ENCODE measurements at regions not wholly inside any gene's neighbourhood (a gene's known extent, or its start where the extent isn't known, plus 50 kb on each side); places are given as distances from the start of the nearest gene placed in this dataset.
"Not testable (repeated sequence)": the region's sequence is repeated elsewhere in the genome, so short reads cannot be mapped to it uniquely, and the experiment has no call there.

- Mint-ChIP-seq H3K27ac (no peak overlapping the region), H3K4me1 (peaks cover 8% of the 10 kb centered on the region), H3K4me3 (no peak overlapping the region), H3K36me3 (ENCODE audit: low read depth) (no peaks in the 10 kb centered on the region), H3K27me3 (no peaks in the 10 kb centered on the region), H3K9me3 (no peaks in the 10 kb centered on the region)
- POLR2A ChIA-PET = no interaction called here
- DNase-seq = no peak
- CTCF ChIA-PET = no interaction called here
Measured at GRCh38 chr2:38495880-38496279, 106.8 kb downstream of the HNRNPLL start.

DNA sequence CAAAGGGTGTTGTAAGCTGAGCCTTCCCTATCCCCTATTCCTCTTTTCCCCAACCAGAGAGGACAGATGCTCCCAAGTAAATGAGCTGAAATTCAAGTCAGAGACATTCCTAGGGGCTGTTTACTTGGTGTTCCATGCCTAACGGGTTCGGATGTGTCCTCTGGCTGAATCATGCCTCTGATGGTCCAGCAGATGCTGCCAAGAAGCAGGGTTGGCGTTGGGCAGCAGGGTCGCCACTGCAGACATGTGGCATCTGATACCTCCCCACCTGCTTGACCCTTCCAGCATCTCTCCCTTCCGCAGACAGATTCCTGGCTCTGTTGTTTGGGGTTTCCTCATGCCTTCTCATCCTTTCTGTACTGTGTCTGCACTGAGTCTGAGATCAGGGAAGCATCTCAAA lies 108.3 kb downstream of the HNRNPLL start:
- Mint-ChIP-seq H3K27ac (no peak overlapping the region), H3K9me3 (no peaks in the 10 kb centered on the region), H3K36me3 (ENCODE audit: low read depth) (no peaks in the 10 kb centered on the region), H3K4me3 (no peak overlapping the region), H3K27me3 (no peaks in the 10 kb centered on the region), H3K4me1 (peaks cover 8% of the 10 kb centered on the region)
- no peak for DNase-seq
- ChIA-PET POLR2A (no interaction called here), CTCF (interaction anchor here (1.1 to 1.6 kb wide), 2 partner anchors 11 to 14 kb away, joined by 4 read pairs; no protein-coding TSS in a partner anchor)

GRCh38 chr2:38492042-38492615 lies 110.6 kb downstream of the HNRNPLL start:
- Mint-ChIP-seq H3K9me3 (no peaks in the 10 kb centered on the region), H3K36me3 (ENCODE audit: low read depth) (no peaks in the 10 kb centered on the region), H3K4me1 (no peaks in the 10 kb centered on the region), H3K27me3 (no peaks in the 10 kb centered on the region), H3K27ac (no peak overlapping the region), H3K4me3 (no peak overlapping the region)
- ChIA-PET POLR2A (no interaction called here), CTCF (no interaction called here)
- DNase-seq = no peak

- DNase-seq = no peak
- POLR2A ChIA-PET = no interaction called here
- no peak overlapping the region for H3K4me3 Mint-ChIP-seq
- H3K4me1 Mint-ChIP-seq = no peaks in the 10 kb centered on the region
- H3K9me3 Mint-ChIP-seq = no peaks in the 10 kb centered on the region
- H3K27me3 Mint-ChIP-seq = no peaks in the 10 kb centered on the region
- H3K36me3 Mint-ChIP-seq (ENCODE audit: low read depth) = no peaks in the 10 kb centered on the region
- CTCF ChIA-PET = no interaction called here
- H3K27ac Mint-ChIP-seq = no peak overlapping the region
Measured at GRCh38 chr2:38491436-38491835, 111.3 kb downstream of the HNRNPLL start.

- ChIA-PET POLR2A (no interaction called here), CTCF (interaction anchor here (0.6 kb wide), 1 partner anchor 1305 kb away, joined by 5 read pairs; no protein-coding TSS in a partner anchor)
- Mint-ChIP-seq H3K4me3 (no peak overlapping the region), H3K4me1 (no peaks in the 10 kb centered on the region), H3K9me3 (no peaks in the 10 kb centered on the region), H3K27ac (no peak overlapping the region), H3K36me3 (ENCODE audit: low read depth) (no peaks in the 10 kb centered on the region), H3K27me3 (no peaks in the 10 kb centered on the region)
- DNase-seq = no peak
Measured at GRCh38 chr2:38489846-38490245, 112.8 kb upstream of the ATL2 start.

GRCh38 chr2:38487852-38488251 lies 110.8 kb upstream of the ATL2 start:
- H3K9me3 Mint-ChIP-seq = no peaks in the 10 kb centered on the region
- no peaks in the 10 kb centered on the region for H3K4me1 Mint-ChIP-seq
- POLR2A ChIA-PET = no interaction called here

GRCh38 chr2:38486213-38487026 lies 109.3 kb upstream of the ATL2 start:
- ChIA-PET CTCF (interaction anchor here (1.0 kb wide), 1 partner anchor 9 kb away, joined by 4 read pairs; no protein-coding TSS in a partner anchor), POLR2A (no interaction called here)
- no peak for DNase-seq
- Mint-ChIP-seq H3K4me1 (no peaks in the 10 kb centered on the region), H3K36me3 (ENCODE audit: low read depth) (no peaks in the 10 kb centered on the region), H3K4me3 (no peak overlapping the region), H3K9me3 (peaks cover 3% of the 10 kb centered on the region), H3K27ac (no peak overlapping the region), H3K27me3 (no peaks in the 10 kb centered on the region)

More at GRCh38 chr2:38487852-38488251, 110.8 kb upstream of the ATL2 start:
- Mint-ChIP-seq H3K27ac (no peak overlapping the region), H3K27me3 (no peaks in the 10 kb centered on the region), H3K4me3 (no peak overlapping the region), H3K36me3 (ENCODE audit: low read depth) (no peaks in the 10 kb centered on the region)
- CTCF ChIA-PET = interaction anchor here (1.0 kb wide), 1 partner anchor 10 kb away, joined by 4 read pairs; no protein-coding TSS in a partner anchor
- no peak for DNase-seq

- CTCF ChIA-PET = no interaction called here
- Mint-ChIP-seq H3K27me3 (no peaks in the 10 kb centered on the region), H3K27ac (no peak overlapping the region), H3K4me3 (no peak overlapping the region), H3K36me3 (ENCODE audit: low read depth) (no peaks in the 10 kb centered on the region), H3K4me1 (no peaks in the 10 kb centered on the region), H3K9me3 (peaks cover 4% of the 10 kb centered on the region)
- POLR2A ChIA-PET = no interaction called here
- DNase-seq = no peak
Measured at GRCh38 chr2:38485734-38486133, 108.7 kb upstream of the ATL2 start.

DNA sequence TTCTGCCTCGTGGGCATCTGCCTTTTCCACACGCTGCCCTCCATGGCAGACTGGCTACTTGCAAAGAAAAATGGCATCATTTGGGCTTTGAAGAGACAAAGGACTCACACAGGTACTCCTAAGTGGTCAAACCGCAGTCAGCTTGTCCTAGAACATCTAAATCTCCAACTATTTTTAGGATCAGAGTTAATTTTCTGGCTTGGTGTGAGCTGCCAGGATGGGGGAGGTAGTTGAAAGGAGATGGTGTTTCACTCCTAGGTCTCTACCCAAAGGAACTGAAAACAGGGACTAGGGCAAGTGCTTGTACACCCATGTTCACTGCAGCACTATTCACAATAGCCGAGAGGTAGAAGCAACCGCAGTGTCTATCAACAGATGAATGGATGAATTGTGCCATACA lies 107.9 kb upstream of the ATL2 start:
- Mint-ChIP-seq H3K27ac (no peak overlapping the region), H3K4me3 (no peak overlapping the region), H3K27me3 (peaks cover 3% of the 10 kb centered on the region), H3K36me3 (ENCODE audit: low read depth) (no peaks in the 10 kb centered on the region), H3K9me3 (peaks cover 12% of the 10 kb centered on the region), H3K4me1 (no peaks in the 10 kb centered on the region)
- no peak for DNase-seq
- ChIA-PET CTCF (no interaction called here), POLR2A (no interaction called here)

DNA sequence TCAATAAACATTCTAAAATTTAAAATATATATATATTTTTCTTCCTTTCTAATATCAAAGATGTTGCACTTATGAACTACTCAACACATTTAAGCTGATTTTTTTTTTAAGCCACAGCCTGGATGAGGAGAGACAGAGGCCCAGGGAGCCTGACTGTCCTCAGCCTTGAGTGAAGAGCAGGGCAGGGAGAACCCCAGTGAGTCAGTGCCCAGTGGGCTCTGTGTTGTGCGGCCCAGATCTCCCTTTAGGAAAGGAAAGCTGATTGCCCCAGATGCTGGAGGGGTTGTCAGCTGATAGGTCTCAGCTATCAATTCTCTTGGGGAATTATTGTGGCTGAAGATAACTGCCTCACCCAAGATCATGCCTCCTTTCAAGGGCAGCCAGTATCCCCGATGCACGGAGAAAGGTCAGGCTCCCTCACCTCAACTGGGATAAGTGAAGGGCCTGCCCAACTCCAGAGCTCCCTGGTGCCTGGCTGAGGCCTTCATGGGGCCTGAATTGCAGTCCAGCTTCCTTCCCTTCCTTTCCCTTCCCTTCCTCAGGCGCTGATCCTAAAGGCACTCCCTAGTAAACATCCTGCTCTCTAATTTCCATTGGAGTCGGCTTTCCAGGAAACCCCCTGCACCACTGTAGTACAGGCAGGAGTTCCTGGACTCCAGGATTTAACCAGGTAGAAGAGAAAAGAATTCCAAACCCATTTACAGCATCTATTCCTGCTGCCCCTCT lies 106.9 kb upstream of the ATL2 start:
- Mint-ChIP-seq H3K9me3 (peaks cover 16% of the 10 kb centered on the region), H3K4me1 (no peaks in the 10 kb centered on the region), H3K36me3 (ENCODE audit: low read depth) (no peaks in the 10 kb centered on the region), H3K4me3 (no peak overlapping the region), H3K27ac (no peak overlapping the region), H3K27me3 (peaks cover 6% of the 10 kb centered on the region)
- ChIA-PET POLR2A (no interaction called here), CTCF (no interaction called here)
- DNase-seq = no peak

DNA sequence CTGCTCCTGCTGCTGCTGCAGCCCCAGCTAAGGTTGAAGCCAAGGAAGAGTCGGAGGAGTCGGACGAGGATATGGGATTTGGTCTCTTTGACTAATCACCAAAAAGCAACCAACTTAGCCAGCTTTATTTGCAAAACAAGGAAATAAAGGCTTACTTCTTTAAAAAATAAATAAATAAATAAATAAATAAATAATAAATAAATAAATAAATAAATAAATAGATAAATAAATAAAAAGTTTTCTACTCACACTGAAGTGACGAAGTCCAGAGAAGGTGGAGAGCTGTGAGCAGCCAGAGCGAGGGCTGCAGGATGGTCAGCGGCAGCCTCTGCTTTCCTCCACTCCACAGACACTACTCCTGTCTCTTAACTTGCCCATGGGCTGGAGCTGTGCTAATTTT lies 105.6 kb upstream of the ATL2 start:
- H3K27me3 Mint-ChIP-seq; H3K4me1 Mint-ChIP-seq; H3K36me3 Mint-ChIP-seq (ENCODE audit: low read depth); POLR2A ChIA-PET; H3K4me3 Mint-ChIP-seq; DNase-seq; H3K27ac Mint-ChIP-seq: not testable (repeated sequence)
- H3K9me3 Mint-ChIP-seq = peaks cover 18% of the 10 kb centered on the region
- CTCF ChIA-PET = interaction anchor here (1.3 kb wide), 1 partner anchor 25 kb away, joined by 4 read pairs; no protein-coding TSS in a partner anchor

DNA sequence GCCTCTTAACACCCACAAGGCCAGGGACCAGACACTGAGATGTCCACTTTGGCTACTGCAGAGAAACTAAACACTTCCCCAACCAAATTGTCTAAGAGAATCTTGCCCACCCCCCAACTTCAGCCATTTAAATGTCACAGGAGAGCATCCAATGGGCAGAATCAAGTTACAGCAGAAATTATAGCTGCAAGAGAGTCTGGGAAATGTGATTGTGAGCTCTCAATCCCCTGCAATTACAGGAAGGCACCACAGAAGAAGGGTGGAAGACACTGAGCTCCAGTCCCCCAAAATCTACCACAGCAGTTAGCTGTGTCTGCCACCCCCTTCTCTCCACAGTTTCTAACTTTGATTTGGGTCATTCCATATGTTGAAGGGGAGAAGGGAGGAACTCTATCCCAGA lies 103.5 kb upstream of the ATL2 start:
- Mint-ChIP-seq H3K36me3 (ENCODE audit: low read depth) (no peaks in the 10 kb centered on the region), H3K27ac (no peak overlapping the region), H3K9me3 (peaks cover 18% of the 10 kb centered on the region), H3K27me3 (peaks cover 9% of the 10 kb centered on the region), H3K4me3 (no peak overlapping the region), H3K4me1 (peaks cover under 1% of the 10 kb centered on the region)
- ChIA-PET POLR2A (no interaction called here), CTCF (interaction anchor here (0.7 to 2.7 kb wide), 6 partner anchors 13 to 487 kb away, joined by 3 to 6 read pairs (median 4); no protein-coding TSS in a partner anchor)
- no peak for DNase-seq

DNA sequence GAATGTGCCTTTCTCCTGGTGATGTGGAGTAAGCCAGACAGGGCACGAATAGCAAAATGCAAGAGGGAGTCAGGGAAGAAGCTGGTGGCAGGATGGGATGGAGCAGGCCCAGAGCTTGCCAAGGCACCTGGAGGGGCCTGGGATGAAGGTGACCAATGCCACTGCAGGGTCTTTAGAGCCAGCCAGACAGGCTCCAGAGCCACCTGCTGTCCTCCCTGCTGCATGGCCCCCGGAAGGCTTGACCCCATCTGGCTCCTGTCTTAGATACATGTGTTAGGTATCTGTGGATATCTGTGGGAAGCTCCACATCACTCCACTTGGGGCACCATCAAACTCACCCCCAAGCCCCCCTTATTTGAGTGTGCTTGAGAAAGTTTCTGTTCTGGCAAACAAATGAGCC lies 99.9 kb upstream of the ATL2 start:
- Mint-ChIP-seq H3K27me3 (peaks cover 9% of the 10 kb centered on the region), H3K27ac (no peak overlapping the region), H3K36me3 (ENCODE audit: low read depth) (no peaks in the 10 kb centered on the region), H3K9me3 (peaks cover 18% of the 10 kb centered on the region), H3K4me3 (no peak overlapping the region), H3K4me1 (peaks cover 21% of the 10 kb centered on the region)
- DNase-seq = no peak
- CTCF ChIA-PET = interaction anchor here (0.9 to 1.7 kb wide), 3 partner anchors 9 to 31 kb away, joined by 3 to 5 read pairs (median 4); no protein-coding TSS in a partner anchor
- POLR2A ChIA-PET = no interaction called here

Measured in activated CD4-positive, alpha-beta T cell treated with anti-CD3 and anti-CD28 coated beads, Interleukin-2, amount 10 ng/mL, durations not matched to agents 7 days and 5 days (primary cell).